MM.1S (cell line): ENCODE measurements at regions not wholly inside any gene's neighbourhood (a gene's known extent, or its start where the extent isn't known, plus 50 kb on each side); places are given as distances from the start of the nearest gene placed in this dataset.

Experiments
- EZH2 ChIP-seq: fragments of 300-600 bp; sonication (generic); optimal IDR thresholded peaks from 2 replicates; pipeline ENCODE3; 2017; ENCODE audit warnings: low read depth, mild to moderate bottlenecking, antibody characterized with exemption, low read length, mixed read lengths
- EZH2phosphoT487 ChIP-seq: fragments of 300-600 bp; sonication (generic); IDR thresholded peaks from 2 replicates; pipeline ENCODE4 v1.6.1; 2018; ENCODE audit warnings: antibody characterized with exemption, low read length
- TF ChIP-seq, protein P1 (sequence below): fragments of 300-600 bp; sonication (generic); IDR thresholded peaks from 2 replicates; pipeline ENCODE4 v1.5.1; 2016; ENCODE audit warnings: antibody characterized with exemption, low read length, mixed read lengths

- TF ChIP-seq, protein P1, sequence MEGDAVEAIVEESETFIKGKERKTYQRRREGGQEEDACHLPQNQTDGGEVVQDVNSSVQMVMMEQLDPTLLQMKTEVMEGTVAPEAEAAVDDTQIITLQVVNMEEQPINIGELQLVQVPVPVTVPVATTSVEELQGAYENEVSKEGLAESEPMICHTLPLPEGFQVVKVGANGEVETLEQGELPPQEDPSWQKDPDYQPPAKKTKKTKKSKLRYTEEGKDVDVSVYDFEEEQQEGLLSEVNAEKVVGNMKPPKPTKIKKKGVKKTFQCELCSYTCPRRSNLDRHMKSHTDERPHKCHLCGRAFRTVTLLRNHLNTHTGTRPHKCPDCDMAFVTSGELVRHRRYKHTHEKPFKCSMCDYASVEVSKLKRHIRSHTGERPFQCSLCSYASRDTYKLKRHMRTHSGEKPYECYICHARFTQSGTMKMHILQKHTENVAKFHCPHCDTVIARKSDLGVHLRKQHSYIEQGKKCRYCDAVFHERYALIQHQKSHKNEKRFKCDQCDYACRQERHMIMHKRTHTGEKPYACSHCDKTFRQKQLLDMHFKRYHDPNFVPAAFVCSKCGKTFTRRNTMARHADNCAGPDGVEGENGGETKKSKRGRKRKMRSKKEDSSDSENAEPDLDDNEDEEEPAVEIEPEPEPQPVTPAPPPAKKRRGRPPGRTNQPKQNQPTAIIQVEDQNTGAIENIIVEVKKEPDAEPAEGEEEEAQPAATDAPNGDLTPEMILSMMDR, result no peak
- TF ChIP-seq EZH2phosphoT487, result no peak
- TF ChIP-seq EZH2, result no peak
Observed at GRCh38 chr11:19574916-19575315, 137.7 kb upstream of the NAV2 start.
